ENCODE measurements at regions not wholly inside any gene's neighbourhood (a gene's known extent, or its start where the extent isn't known, plus 50 kb on each side); places are given as distances from the start of the nearest gene placed in this dataset.

GRCh38 chr14:44170556-44170955 lies 336.5 kb downstream of the FSCB start:
- Histone ChIP-seq H3K4me3 (no peak overlapping the region), H3K27ac (no peak overlapping the region), H3K27me3 (replicated peaks in 1 of 7) (no peaks in the 10 kb centered on the region), H3K36me3 (no peaks in the 10 kb centered on the region), H3K4me1 (no peaks in the 10 kb centered on the region), H3K9me3 (peaks cover 0 to 17% (median 7%) of the 10 kb centered on the region in 8 donors)
- intact Hi-C loops (cut with DNase I; ENCODE audit: low total_unique reads), result no loop called here
- TF ChIP-seq POLR2A (IDR thresholded peaks at IDR 0.05), result no peak
- TF ChIP-seq CTCF (IDR thresholded peaks at IDR 0.05 in 8 of 11, conservative IDR thresholded peaks at IDR 0.05 in 3 of 11), result no peak
- WGBS, 5 donors, result 44 to 54% (median 46%) methylated on average over 4 of the region's 4 CpGs
- DNase-seq, result no peak

- intact Hi-C loops (cut with DNase I; ENCODE audit: low total_unique reads), result no loop called here
- Histone ChIP-seq H3K36me3 (no peaks in the 10 kb centered on the region), H3K27me3 (replicated peaks in 1 of 7) (no peaks in the 10 kb centered on the region), H3K9me3 (peaks cover 0 to 14% (median 7%) of the 10 kb centered on the region in 8 donors), H3K4me3 (no peak overlapping the region), H3K27ac (no peak overlapping the region), H3K4me1 (no peaks in the 10 kb centered on the region)
- DNase-seq, result no peak
- TF ChIP-seq CTCF (IDR thresholded peaks at IDR 0.05 in 8 of 11, conservative IDR thresholded peaks at IDR 0.05 in 3 of 11) (no peak), POLR2A (IDR thresholded peaks at IDR 0.05) (no peak), POLR2AphosphoS5 (IDR thresholded peaks at IDR 0.05) (no peak)
- WGBS, 5 donors, result 58 to 70% (median 61%) methylated on average over 6 of the region's 6 CpGs
Observed at GRCh38 chr14:44170101-44170500, 337.0 kb downstream of the FSCB start.

GRCh38 chr14:44168566-44168965 lies 338.5 kb downstream of the FSCB start:
- Histone ChIP-seq H3K27ac (no peak overlapping the region), H3K9me3 (peaks cover 0 to 2% (median 0%) of the 10 kb centered on the region in 8 donors), H3K27me3 (replicated peaks in 1 of 7) (no peaks in the 10 kb centered on the region), H3K4me1 (no peaks in the 10 kb centered on the region), H3K36me3 (no peaks in the 10 kb centered on the region), H3K4me3 (no peak overlapping the region)
- intact Hi-C loops (cut with DNase I; ENCODE audit: low total_unique reads), result no loop called here
- TF ChIP-seq POLR2A (IDR thresholded peaks at IDR 0.05) (no peak), POLR2AphosphoS5 (IDR thresholded peaks at IDR 0.05) (no peak), CTCF (IDR thresholded peaks at IDR 0.05 in 8 of 11, conservative IDR thresholded peaks at IDR 0.05 in 3 of 11) (no peak)
- no peak for DNase-seq

GRCh38 chr14:44166611-44167010 lies 340.5 kb downstream of the FSCB start:
- Histone ChIP-seq H3K27ac (no peak overlapping the region), H3K9me3 (peaks cover 0 to 7% (median 0%) of the 10 kb centered on the region in 8 donors), H3K4me1 (no peaks in the 10 kb centered on the region), H3K27me3 (replicated peaks in 1 of 7) (no peaks in the 10 kb centered on the region), H3K4me3 (no peak overlapping the region), H3K36me3 (no peaks in the 10 kb centered on the region)
- intact Hi-C loops (cut with DNase I; ENCODE audit: low total_unique reads), result no loop called here
- no peak for TF ChIP-seq CTCF (IDR thresholded peaks at IDR 0.05 in 8 of 11, conservative IDR thresholded peaks at IDR 0.05 in 3 of 11)
- TF ChIP-seq POLR2A (IDR thresholded peaks at IDR 0.05), result no peak
- no peak for TF ChIP-seq POLR2AphosphoS5 (IDR thresholded peaks at IDR 0.05)
- DNase-seq, result no peak
- WGBS, 5 donors, result 67 to 91% (median 76%) methylated on average over 2 of the region's 2 CpGs

Measured in spleen (tissue), 11 donors.